HG03103 (cell line): ENCODE measurements at regions not wholly inside any gene's neighbourhood (a gene's known extent, or its start where the extent isn't known, plus 50 kb on each side); places are given as distances from the start of the nearest gene placed in this dataset.

Experiments
- ATAC-seq: cut with Tn5 transposase; IDR thresholded peaks from one replicate; pipeline ENCODE4 v1.9.1; 2021; ENCODE audit warnings: low read depth; ENCODE audit not compliant: unreplicated experiment

GRCh38 chr13:84297251-84297650, 415.0 kb upstream of the SLITRK1 start:
- ATAC-seq: no peak

GRCh38 chr13:84296401-84296800, 414.1 kb upstream of the SLITRK1 start:
- ATAC-seq: no peak

- ATAC-seq: no peak
Measured at GRCh38 chr13:84294576-84294975, 412.3 kb upstream of the SLITRK1 start.

- ATAC-seq: no peak
Measured at GRCh38 chr13:84290386-84290785, 408.1 kb upstream of the SLITRK1 start.

GRCh38 chr13:84279166-84279565, 396.9 kb upstream of the SLITRK1 start:
- ATAC-seq: no peak

GRCh38 chr13:84272877-84273562, 390.7 kb upstream of the SLITRK1 start:
- ATAC-seq: no peak

GRCh38 chr13:84265257-84265764, 383.0 kb upstream of the SLITRK1 start:
- ATAC-seq: no peak

GRCh38 chr13:84263354-84264069, 381.2 kb upstream of the SLITRK1 start:
- ATAC-seq: no peak

GRCh38 chr13:84255226-84255797, 373.0 kb upstream of the SLITRK1 start:
- ATAC-seq: no peak

GRCh38 chr13:84249463-84249862, 367.2 kb upstream of the SLITRK1 start:
- no peak for ATAC-seq

- ATAC-seq: no peak
Measured at GRCh38 chr13:84243340-84243739, 361.1 kb upstream of the SLITRK1 start.

- no peak for ATAC-seq
Measured at GRCh38 chr13:84239032-84239431, 356.8 kb upstream of the SLITRK1 start.

GRCh38 chr13:84238381-84238780, 356.1 kb upstream of the SLITRK1 start:
- ATAC-seq: no peak

- no peak for ATAC-seq
Measured at GRCh38 chr13:84237143-84237542, 354.9 kb upstream of the SLITRK1 start.

- no peak for ATAC-seq
Measured at GRCh38 chr13:84234416-84234815, 352.1 kb upstream of the SLITRK1 start.

- ATAC-seq: no peak
Measured at GRCh38 chr13:84230568-84230967, 348.3 kb upstream of the SLITRK1 start.

- ATAC-seq: no peak
Measured at GRCh38 chr13:84211048-84211447, 328.8 kb upstream of the SLITRK1 start.

- ATAC-seq: no peak
Measured at GRCh38 chr13:84208246-84208910, 326.1 kb upstream of the SLITRK1 start.

GRCh38 chr13:84207509-84207908, 325.2 kb upstream of the SLITRK1 start:
- no peak for ATAC-seq

GRCh38 chr13:84200971-84201370, 318.7 kb upstream of the SLITRK1 start:
- ATAC-seq: no peak

GRCh38 chr13:84192125-84192524, 309.9 kb upstream of the SLITRK1 start:
- no peak for ATAC-seq
